GM18870 (cell line): ENCODE measurements at regions not wholly inside any gene's neighbourhood (a gene's known extent, or its start where the extent isn't known, plus 50 kb on each side); places are given as distances from the start of the nearest gene placed in this dataset.
"Not testable (repeated sequence)": the region's sequence is repeated elsewhere in the genome, so short reads cannot be mapped to it uniquely, and the experiment has no call there.

Source experiments
- ATAC-seq: cut with Tn5 transposase; IDR thresholded peaks from one replicate; pipeline ENCODE4 v1.9.1; 2021; ENCODE audit warnings: moderate library complexity; ENCODE audit not compliant: unreplicated experiment

DNA sequence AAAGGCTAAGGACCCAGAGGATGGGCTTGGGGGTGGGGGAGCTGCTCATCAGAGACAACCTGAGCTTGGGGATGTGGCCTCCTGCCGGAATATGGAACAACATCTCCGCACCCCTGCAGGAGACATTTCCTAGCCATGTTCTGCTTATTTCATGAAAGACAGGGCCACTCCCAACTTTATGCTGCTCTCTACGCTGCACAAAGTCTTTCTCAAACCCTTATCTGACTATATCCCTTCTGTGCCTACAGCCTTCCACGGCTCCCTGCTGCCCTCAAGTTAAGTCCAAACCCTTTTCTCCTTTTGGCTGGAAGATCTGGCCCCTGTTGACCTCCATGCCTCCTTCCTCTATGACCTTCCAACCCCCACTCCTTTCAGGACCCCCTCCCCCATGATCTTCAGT is 562.0 kb downstream of the MN1 start:
- no peak for ATAC-seq

DNA sequence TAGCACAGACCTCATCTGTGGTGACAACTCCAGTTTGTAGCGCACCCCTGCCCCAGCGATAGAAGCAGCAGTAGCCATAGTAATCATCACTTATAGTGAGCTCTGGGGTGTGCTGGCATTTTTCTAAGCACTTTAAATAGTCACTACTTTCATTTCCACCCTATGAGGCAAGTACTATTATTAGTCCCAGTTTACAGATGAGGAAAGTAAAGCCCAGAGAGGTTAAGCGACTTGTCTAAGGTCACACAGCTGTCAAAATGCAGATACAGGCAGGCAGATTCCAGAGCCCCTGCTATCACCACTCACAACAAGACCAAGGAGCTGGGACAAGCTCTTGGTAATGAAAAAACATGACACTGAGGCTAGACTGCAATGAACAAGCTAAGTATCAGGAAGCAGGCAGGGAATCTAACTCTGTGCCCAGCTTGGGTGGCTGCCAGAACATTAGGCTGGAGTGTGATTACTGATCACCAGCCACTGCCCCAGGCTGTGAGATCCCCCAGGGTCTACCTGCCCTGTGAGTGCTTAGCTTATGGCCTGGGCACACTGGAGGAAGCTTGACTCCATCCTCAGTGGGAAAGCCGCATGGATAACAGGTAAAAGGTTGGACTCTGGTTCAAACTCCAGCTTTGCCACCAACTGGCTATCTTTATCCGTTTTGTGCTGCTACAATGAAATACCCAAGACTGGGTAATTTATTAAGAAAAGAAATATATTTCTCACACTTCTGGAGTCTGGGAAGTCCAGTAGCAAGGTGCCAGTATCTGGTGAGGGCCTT is 561.1 kb downstream of the MN1 start:
- no peak for ATAC-seq

DNA sequence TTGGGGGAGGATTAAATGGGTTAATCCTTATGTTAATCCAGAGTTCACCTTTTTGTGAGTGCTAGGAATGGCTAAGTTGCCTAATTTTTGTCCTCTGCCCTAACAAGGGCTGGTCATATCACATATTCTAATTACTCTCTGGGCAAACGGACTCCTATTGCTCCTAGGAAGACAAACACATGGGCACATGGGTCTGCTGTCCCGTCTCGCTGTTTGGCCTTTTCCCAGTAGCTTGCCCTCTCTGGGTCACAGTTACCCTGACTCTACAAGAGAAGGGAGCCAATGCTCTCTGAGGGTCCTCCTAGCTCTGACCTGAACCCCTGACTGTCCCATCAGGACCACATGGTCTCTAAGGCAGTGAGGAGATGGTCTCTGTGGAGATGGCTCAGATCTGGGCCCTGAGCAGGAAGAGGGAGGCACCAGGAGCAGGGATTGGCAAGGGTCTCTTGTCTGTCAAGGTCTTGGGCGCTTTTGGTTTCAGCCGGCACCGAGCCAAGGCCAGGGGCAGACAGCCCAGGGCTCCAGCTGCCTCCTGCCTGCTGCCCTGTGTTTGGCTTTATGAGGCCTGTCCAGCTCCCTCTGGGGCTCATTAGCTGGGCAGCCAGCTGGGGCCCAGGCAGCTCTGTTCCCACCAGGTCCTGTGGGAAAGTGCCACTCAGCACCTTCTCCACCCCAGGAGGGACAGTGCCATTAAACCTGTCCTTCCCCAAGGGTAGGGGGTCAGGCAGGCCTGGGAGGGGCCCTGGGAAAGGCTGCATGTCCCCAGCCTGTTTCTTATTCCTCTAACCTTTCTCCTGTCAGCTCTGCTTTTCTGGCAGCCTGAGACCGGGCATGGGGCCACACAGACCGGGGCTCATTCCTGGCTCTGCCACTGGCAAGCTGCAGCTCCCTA is 559.9 kb downstream of the MN1 start:
- no peak for ATAC-seq

DNA sequence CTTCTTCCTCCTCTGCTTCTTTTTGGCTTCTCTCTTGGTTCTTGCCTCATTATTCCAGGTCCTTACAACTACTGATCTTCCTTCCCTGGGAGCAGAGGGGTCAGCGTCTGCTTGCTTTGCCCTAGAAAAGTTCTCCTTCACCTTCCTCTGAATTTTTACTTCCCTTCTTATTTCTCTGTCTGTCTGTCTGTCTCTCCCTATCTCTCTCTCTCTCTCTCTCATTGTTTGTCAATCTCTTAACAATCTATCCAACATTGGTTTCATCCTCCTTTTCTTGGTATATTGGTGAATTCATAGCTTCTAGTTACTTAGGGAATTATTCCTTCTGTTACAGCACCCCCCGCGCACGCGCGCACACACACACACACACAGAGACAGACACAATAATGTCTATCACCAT is 559.1 kb downstream of the MN1 start:
- no peak for ATAC-seq

DNA sequence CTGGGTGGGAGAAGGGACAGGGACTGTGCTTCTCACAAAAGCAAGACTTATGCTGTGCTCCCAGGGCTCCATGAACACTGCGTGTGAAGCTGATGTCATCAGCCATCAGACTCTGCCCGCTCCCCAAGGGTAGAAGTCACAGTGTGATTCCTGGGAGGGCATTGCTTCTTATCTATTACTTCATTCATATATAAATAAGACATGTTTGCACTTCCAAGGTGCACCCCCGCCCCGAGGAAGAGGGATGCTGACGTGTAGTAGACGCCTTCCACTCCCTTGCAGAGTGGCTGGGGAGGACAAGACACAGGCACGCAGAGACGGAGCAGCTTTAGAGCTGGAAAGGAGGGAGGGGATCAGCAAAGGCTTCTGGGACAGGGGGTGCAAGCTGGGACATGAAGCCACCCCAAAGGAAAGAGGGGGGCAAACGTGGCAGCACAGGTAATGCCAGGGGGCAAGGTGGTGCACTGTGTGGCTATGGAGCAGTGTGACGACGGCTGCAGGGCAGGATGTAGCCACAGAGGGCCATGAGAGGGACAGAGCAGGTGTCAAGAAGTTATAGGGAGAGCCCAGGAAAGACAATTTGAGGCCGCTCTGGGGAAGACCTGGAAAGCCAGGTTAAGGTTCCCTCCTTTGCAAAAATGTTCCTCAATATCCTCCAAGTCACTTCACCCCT is 558.5 kb downstream of the MN1 start:
- no peak for ATAC-seq

DNA sequence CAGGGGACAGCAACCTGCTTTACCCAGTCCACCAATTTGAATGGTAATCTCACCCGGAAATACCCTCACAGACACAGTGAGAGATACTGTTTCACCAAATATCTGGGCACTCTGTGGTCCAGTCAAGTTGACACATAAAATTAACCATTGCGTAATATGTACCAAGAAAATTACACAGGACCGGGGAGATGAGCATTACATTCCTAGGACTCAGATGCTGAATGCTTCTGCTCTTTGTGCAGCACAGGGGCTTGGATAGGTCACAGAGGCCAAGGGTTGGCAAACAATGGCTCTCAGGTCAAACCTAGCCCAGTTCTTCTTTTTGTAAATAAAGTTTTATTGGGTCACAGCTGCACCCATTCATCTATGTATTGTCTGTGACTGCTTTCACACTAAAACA is 557.2 kb downstream of the MN1 start:
- no peak for ATAC-seq

DNA sequence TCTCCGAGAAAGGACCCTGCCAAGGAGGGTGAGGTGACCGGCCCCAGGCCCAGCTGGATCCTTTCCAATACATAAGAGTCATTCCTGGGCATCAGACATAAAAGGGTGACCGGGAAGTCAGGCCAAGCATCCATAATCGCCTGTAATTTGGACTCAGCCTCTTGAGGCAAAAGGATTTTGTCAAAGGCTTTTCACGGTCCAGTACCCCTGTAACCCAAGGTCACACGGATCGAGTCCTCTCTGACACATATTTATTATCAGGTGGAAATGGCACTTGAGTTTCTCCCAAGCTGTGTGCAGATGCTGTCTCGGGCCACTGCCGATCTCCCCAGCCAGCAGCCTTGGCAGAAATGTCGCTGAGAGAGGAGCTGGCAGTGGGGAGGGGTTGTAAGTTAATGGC is 556.5 kb downstream of the MN1 start:
- ATAC-seq, result no peak

DNA sequence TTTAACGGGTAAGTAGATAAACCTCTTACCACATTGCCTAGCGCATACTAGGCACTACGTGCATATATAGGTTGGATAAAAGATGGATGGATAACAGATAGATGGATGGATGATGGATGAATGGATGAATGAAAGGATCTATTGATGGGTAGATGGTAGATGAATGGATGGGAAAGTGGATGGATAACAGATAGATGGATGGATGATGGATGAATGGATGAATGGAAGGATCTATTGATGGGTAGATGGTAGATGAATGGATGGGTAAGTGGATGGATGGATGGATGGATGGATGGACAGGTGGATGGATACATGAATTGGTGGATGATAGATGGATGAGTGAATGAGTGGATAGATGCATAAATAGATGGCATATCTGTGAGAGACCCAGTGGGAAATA is 555.0 kb downstream of the MN1 start:
- no peak for ATAC-seq

DNA sequence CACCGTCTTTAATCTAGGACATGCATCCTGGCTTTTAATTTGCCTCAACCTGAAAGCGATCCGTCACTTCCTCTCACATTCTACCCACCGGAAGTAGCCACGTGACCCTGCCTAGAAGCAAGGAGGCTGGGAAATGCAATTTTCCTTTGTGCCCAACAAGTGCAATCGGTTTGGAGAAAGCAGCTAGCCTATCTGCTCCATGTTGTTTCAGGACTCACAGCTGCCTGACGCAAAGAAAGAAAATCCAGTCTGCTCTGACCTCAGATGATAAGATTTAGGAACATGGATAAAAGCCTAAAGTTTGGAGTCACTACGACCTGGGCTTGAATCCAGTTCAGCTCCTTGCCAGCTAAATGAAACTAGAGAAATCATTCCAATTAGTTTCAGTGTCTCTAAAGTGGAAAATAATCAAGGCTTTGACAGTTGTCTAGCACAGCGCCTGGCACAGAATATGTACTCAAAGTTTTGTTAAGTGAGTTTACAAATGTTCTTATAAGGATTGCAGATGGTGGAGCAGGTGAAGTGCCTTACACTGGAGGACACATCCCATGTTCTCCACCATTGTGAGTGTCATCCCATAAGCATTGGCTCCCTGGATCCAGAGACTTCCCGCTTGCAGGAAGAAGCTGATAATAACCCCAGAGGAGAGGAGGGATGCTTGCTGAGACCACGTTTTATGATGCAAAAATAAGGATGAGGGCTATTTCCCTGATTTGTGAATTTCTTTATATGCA is 553.7 kb downstream of the MN1 start:
- no peak for ATAC-seq

DNA sequence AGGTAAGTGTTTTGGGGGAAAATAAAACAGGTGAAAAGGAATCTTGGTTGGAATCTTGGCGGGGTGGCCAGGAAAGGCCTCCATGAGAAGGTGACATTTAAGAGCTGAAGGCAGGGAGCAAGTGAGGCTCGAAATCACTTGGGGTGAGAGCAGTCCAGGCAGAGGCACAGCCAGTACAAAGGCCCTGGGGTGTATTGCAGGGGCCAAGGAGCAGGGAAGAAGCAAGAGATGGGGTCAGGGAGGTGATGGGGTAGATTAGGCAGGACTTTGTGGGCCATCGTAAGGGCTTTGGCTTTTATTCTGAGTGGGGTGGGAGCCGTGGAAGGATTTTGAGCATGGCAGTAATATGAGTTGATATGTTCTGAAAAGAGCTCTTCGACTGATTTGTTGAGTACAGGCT is 551.1 kb downstream of the MN1 start:
- ATAC-seq, result no peak

DNA sequence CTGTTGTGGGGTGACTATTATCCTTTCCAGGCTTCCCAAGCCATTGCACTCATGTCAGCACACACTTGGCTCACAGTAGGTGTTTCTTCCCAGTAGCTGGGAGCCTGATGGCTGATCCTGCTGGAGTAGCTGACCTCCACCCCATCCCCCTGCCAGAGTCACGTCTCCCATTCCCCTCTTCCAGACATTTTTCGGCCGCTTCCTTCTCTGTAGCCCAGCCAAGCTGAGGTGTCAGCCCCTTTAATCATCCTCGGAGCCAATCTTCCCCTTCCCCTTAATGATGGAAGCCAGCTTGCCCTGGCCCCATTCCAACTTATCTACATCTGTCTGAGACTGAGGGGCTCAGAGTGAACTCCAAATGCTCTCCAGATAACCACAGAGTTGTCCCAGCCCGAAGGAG is 550.7 kb downstream of the MN1 start:
- ATAC-seq, result no peak

DNA sequence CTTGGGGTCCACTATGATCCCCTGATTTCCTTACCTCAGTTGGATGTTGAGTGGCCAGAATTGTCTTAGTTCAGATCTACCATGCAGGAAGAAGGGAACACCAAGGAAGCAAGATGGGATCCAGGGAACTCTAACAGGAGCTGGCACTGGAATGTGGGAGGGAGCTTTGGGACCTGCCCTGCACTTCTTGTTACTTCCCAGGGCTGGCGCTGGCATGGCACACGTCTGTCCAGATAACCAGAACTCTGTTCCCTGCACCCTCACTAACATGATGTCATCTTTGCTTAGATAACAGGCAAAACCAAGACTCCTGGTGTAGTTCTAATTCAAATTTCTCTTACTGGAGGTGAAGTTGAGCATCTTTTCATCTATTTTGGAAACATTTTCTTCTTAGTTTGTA is 550.0 kb downstream of the MN1 start:
- ATAC-seq, result no peak

DNA sequence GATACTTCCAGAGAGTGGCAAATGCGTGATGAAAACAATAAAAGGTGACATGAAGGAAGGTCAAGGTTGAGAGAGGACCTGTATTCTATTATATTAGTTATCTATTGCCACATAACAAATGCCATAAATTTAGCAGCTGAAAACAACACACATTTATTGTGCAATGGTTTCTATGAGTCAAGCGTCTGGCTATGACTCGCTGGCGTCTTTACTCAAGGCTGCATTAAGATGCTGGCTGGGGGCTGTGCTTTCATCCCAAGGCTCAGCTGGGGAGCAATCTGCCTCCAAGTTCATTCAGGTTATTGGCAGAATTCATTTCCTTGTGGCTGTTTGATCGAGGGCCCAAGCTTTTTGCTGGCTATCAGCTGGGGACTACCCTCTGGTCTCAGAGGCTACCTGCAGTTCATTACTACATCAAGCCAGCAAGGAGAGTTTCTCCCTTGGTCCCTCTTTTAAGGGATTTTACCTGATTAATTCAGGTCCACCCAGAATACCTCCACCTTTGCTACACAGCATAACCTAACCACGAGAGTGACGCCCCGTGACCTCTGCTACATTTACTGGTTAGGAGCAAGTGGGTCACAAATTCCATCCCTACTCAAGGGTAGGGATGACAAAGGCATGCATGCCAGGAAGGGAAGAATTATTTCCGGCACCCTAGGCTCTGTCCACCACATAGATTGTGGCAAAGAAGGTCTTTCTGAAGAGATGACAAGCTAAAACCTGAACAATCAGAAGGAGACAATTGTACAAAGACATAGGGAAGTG is 549.1 kb downstream of the MN1 start:
- ATAC-seq, result no peak

DNA sequence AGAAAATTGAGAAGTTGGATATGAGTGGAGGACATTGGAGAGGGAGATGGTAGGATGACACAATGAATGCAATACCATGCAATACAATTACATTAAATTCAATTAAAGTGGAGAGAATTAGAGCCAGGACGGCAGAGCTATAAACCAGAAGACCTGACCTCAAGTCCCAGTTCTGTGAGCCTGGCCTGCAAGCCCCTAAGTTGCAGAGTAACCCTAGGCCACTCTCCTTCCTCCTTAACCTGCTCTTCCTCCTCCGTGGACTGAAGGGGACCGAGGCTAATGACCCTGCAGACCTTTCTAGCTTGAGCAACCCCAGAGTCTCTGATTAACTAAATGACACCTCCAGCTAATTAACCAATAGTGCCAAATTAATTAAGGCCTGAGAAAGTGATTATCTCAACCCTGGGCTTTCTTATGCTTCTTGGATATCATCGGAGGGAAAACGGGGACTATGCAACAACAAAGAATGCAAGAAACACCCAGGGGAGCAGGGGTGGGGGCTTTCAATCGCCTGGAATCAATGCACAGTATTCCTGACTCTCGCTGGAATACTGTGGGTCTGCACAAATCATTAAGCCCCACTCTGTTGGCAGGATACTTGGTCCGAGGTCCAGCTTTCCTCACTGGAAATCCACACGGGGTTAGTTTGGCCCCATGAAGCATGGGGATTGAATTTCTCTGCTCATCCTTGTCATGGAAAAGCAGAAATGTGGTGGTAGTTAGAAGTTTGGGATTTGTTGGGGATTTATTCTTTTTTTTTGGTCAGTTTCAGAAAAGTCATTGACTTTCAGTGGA is 548.3 kb downstream of the MN1 start:
- ATAC-seq, result no peak

DNA sequence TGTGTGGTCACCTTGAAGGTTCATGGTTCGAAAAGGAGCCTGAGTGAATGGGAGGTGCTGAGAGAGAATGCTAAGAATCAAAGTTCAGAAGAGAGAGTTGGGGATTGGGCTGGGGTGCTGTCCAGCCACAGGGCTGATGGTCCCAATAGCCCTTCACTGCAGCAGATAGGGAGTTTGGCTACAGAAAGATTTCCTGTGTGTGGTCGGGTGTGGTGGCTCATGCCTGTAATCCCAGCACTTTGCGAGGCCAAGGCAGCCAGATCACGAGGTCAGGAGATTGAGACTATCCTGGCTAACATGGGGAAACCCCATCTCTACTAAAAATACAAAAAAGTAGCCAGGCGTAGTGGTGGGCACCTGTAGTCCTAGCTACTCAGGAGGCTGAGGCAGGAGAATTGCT is 547.5 kb downstream of the MN1 start:
- ATAC-seq, result not testable (repeated sequence)

DNA sequence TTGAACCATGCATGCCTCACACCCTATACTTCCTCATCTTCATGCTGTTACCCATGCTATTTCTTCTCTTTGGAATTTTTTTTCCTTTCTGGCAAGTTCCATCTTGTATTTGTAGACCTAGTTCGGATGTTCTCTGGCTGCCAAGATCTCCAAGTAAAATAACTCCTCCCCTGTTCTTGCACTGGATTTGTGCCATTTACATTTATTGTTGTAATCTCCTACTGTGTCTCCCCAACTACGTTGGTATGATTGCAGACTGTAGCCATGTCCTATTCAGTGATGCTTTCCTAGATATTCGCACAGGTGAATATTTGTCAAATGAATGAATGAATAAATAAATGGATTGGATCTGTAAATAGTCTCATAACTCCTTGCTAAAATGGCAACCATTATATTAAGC is 546.0 kb downstream of the MN1 start:
- ATAC-seq, result no peak

DNA sequence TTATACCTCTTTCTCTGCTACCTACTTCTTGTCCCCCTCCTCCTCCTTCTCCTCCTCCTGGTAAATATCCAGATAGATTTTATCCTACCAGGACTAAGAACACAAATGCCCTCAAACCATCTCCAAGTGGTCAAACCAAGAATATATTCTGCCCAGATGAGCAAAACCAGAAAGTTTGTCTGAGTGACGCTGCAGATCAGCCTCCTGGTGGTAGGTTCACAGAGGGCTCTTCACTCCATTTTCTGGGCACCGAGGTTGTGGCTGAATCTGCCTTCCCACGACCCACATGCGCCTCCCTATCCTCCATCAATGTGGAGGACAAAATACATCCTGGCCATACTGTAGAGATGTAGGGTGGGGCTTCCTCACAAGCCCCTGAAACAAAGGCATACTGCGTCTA is 543.6 kb downstream of the MN1 start:
- ATAC-seq, result no peak

DNA sequence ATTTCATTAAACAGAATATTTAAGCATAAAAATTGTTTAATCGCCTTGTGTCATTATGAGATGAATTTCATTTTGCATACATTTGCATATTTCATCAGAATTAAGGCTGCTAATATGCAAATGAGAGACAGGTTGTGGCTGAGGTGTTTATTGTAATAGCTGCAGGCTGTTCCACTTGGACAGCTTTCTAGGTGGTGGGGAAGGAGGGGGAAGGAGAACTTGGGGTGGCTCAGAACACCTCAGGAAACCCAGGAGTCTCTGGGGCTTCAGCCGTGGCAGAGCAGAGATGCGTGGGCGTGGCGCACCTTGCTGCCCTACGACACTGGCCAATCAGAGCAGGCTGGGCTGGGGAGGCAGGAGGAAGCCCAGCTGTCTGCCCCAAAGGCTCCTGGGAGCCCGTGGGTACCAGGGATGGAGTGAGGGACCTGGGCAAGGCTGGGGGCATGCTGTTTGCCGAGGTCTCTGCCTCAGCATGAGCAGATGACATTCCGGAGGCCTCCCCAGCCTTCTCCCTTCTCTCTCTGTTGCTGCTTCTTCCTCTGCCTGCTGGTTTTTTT is 542.9 kb downstream of the MN1 start:
- no peak for ATAC-seq

DNA sequence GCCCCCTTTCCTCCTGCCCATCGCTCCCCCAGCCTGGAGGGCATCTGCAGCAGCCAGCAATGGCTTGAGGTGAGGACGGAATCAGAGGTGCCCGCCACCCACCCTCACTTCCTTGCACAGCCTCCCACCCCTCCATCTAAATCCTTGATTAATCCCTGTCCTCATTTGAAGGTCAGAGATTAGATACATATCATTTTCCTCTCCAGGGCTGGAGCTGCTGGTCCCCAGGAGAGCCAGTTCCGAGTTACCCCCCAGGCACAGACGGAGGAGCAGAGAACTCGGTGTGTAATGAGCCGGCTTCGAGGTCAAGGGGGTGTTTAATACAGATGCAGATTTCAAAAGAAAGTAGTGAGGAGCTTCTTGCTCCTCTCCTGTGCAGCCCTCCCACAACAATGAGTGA is 542.1 kb downstream of the MN1 start:
- ATAC-seq, result no peak
